SIG-M5 treated with dmso at 0.1 percent for 504 hours (cell line): ENCODE measurements at regions not wholly inside any gene's neighbourhood (a gene's known extent, or its start where the extent isn't known, plus 50 kb on each side); places are given as distances from the start of the nearest gene placed in this dataset.
"Not testable (repeated sequence)": the region's sequence is repeated elsewhere in the genome, so short reads cannot be mapped to it uniquely, and the experiment has no call there.

Source experiments
- DNase-seq: peaks from one replicate; lab custom pipeline; 2025; ENCODE audit not compliant: unreplicated experiment; lab: John Stamatoyannopoulos, UW

DNA sequence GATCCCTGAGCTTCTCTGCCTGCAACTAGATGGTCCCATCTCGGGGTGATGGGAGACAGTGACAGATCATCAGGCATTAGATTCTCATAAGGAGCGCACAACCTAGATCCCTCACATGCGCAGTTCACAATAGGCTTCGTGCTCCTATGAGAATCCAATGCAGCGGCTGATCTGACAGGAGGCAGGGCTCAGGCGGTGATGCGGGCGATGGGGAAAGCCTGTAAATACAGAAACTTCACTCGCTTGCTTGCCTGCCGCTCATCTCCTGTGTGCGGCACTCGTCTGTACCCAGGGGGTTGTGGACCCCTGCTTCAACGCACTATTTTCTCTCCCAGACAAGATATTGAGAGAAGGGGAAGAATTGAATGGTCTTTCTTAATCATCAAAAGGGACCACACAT, 473.9 kb downstream of the ZNF536 start:
- no peak for DNase-seq

DNA sequence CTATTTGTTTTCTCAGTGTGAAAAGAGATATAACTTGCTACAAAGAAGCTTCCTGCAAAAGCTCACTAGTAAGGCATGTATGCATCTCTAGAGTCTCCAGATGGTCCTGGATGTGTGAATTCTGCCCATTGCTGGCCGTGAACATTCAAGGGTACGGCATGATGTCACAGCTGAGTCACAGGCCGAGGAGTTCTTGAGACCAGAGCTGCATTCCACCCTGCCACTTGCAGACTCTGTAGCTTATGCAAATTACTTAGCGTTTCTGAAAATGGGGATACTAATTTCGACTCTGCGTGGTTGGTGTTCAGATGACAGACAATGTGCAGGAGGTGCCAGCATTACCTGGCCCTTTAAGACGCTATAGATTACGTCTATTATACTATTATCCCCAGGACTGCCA, 470.7 kb downstream of the ZNF536 start:
- DNase-seq = no peak

DNA sequence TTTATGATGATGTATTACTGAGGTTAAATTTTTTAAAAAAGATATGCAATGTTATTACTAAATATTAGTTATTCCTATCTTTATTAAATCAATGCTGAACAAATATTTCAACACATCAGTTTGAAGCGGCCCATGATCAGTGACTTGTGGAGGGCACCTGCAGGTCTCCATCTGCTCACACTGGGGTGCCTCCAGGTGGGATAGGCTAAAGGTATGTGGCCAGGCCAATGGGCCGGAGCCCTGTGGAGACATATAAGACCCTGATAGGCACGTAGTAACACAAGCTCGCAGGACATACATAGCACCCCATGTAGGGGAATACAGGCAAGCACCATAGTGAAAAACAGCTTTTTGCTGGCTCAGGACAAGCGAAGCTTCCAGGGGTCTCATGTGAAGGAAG, 469.8 kb downstream of the ZNF536 start:
- no peak for DNase-seq

DNA sequence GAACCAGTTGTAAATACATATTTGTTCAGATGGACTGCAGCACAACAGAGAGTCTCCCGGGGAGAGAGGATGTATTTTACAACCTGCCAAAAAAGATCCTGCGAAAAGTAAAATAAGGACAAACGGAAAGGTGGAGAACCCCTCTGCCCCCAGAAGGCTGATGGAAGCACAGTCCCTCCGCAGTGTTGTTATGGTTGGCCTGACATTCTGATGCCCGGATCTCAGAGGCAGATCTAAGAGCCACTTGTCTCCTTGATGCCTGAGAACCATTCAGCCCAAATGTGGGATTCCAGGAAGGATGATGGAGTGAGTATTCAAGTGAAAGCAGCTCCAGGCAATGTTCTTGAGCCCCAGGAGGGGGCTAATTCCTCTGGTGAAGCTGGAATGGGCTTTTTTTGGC, 458.7 kb downstream of the ZNF536 start:
- DNase-seq = no peak

DNA sequence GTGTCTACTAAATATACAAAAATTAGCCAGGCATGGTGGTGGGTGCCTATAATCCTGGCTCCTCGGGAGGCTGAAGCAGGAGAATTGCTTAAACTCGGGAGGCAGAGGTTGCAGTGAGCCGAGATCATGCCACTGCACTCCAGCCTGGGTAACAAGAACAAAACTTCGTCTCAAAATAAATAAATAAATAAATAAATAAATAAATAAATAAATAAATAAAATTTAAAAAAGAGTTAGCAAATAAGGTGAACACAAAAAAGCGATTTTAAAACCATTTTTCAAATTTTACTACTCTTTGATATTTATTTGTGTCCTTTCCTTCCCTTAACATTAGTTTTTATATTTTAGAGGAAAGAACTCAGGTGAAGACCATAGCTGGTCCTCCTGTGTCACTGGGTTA, 453.3 kb downstream of the ZNF536 start:
- not testable (repeated sequence) for DNase-seq

DNA sequence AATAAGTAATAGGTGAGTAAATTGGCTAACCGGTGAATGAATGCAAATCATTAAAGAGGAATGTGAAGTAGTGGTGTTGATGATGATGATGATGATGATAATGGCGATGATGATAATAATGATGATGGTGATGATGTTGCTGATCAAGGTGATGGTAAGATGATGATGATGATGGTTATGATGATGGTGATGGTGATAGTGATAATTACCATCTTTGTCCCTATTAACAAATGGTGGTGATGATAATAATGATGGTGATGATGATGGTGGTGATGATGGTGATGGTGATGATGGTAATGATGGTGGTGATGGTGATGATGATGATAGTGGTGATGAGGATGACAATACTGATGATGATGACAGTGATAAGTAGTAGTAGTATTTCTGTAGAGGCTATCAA, 452.6 kb downstream of the ZNF536 start:
- DNase-seq = no peak

DNA sequence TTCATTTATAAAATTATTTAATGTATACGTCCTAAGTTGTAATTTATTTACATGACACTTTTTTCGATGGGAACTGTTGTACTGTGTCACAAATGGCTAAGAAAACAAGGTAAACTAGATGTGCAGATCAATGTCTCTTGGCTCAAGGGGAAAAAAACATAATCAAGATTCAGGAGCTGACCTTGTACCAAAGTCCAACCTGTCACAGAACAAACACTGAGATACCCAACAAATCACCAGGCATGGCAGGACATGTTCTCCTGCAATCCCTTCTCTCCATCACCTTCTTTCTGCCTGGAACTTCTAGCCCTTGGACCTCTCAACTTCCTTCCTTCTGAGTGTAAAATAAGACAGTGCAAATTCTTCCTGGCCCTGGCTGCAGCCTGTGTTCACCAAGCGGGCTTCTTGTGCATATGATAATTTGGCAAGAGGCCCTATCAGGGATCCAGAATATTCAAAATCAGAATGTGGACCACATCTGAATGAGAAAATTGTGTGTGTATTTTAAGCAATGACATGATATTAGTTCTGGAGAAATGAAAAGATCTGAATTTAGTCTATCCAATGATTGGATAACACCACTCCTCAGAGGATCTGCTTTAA, 445.9 kb downstream of the ZNF536 start:
- no peak for DNase-seq

DNA sequence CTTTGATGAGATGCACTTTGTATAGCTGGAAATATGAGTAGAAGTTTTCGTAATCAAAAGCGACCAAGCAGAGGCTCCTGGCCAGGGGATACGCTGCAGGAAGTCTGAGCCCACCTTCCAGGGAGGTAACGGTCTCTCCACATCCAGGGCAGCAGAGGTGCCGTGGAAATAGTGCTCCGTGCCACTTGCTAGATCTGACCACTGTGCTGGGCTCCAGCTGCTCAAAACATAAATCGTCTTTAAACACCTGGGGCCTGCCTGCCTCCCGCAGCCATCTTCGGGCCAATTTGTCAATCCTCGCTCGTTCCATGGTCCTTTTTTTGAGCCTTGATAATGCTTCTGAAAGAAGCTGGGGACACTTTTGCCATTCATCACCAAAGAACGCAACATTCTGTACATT, 445.0 kb downstream of the ZNF536 start:
- no peak for DNase-seq

DNA sequence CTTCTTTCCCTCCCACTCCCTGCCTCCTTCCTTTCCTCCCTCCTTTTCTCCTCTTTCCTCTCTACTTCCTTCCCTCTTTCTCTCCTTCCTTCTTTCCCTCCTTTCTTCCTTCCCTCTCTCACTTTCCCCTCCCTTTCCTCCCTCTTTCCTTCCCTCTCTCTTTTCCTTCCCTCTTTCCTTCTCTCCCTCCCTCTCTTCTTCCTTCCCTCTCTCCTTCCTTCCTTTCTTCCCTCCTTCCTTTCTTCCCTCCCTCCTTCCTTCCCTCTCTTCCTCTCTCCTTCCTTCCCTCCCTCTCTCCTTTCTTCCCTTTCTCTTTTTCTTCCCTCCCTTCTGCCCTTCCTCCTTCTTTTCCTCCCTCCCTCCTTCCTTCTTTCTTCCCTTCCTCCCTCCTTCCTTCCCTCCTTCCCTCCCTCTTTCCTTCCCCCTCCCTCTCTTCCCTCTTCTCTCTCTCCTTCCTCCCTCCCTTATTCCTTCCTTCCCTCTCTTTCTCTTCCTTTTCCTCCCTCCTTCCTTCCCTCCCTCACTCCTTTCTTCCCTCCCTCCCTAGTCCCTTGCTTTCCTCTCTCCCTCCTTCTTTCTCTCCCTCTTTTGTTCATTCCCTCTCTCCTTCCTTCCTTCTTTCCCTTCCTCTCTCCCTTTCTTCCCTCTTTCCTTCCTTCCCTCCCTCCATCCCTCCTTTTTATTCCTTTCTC, 443.9 kb downstream of the ZNF536 start:
- no peak for DNase-seq

DNA sequence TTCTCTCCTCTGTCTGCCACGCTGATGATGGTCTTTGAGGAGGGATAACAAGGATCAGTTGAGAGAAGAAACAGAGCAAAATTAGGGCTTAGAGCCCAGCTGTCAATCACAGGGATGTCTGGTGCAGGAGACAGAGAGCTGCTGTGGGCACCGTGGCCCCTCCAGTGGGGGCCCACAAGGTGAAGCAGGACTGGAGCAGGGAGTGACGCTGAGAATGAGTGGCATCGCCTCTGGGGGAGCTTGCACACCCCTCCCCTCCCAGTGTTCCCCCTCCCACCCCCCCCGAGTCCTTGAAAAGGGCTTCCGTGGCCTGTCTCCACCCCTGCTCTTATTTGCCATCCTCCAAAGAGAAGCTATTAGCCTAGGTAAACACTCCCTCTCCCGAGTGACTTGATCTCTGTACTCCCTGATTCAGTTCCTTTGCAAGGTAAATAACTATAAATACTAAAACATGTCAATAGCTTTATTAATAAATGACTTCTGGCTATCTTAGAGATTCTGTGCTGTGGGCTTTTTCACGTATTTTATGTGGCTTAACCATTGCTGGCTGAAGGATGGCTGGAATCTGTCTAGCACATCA, 440.0 kb downstream of the ZNF536 start:
- DNase-seq = no peak

DNA sequence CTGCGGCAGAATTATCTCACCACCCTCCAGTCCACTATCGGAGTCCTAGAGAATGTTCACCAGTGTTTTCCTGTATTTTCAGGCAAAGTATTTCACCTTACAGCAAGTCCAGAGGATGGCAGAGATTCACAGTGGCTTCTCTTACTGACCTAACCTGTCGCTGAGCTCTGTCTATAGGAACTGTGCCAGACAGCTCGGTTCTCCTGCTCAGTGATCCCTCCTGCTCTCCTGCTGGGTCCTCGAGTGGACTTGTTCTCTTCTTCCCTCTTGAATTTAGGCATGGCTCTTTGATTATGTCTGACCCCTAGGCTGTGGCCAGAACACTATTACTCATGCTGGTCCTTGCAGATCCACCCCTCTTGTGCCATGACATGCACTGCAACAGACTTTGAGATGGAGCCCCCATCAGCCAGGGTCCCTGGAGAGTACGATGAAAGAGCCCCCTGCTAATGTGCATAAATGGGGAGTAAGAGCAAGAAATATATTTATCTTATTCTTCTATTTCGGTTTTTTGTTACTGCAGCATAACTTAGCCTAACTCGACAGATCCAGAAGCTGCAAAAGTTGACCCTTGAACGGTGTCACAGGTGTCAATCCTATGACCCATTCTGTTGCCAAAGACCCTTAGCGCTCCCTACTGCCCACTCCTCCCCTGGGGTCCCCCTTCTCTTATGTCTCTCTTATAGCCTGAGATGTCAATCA, 439.4 kb downstream of the ZNF536 start:
- DNase-seq = no peak

DNA sequence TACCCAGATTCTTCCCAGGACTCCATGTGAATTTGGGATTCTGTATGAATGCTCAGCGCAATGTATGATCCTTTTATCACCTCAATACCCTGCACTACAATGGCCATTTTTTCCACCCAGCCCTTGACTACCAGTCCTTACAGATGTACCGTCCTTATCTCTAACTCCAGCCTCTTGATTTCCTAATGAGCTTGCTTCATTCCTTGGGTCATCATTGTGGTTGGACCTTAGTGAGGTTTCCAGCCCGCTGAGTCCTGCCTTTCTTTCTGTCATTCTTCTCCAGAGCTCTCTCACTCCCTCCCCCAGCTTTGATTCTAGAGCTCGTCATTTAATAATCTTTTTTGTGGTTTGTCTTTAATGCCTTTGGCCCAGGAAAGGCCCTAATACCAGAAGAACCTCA, 438.5 kb downstream of the ZNF536 start:
- DNase-seq = no peak

DNA sequence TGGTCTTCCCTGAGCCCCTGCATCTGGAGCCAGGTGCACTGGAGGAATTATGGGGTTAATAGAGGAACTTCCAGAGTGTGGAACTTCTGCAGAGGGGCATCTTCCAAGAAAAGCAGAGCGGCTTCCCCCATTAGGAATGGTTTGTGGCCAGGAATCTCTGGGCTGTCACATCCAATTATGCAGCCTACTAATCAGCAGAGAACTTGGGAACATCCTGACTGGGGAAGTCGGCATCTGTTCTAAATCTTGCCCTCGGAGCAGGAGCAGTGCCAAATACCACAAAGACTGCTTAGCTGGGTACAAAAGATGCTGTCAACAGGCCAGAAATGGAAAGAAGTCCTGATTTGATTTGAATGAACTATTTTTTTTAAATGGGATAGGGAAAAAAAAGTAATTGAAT, 435.1 kb downstream of the ZNF536 start:
- no peak for DNase-seq

DNA sequence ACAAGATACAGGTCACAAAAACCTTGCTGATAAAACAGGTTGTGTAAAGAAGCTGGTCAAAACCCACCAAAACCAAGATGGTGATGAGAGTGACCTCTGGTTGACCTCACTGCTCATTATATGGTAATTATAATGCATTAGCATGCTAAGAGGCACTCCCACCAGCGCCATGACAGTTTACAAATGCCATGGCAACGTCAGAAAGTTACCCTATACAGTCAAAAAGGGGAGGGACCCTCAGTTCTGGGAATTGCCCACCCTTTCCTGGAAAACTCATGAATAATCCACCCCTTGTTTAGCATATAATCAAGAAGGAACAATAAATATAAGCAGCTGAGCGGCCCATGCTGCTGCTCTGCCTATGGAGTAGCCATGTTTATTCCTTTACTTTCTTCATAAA, 434.1 kb downstream of the ZNF536 start:
- DNase-seq = no peak

DNA sequence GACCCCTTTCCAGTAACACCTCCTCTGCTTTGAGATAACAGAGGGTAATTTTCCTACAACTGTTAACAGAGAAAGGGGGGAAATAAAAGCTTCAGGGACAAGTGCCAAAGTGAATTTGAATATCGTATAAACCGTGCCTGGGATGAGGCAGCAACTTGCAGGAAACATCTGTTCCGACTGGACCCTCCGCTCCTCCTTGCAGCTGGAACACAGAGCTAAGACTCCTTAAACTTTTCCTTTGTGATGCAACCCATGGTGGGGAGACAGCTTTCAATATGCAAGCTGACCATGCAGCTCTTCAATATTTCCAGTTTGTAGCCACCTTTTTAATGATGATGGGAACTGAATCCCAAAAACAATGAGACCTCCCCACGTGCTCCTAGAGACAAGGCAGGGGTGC, 432.6 kb downstream of the ZNF536 start:
- DNase-seq = no peak

DNA sequence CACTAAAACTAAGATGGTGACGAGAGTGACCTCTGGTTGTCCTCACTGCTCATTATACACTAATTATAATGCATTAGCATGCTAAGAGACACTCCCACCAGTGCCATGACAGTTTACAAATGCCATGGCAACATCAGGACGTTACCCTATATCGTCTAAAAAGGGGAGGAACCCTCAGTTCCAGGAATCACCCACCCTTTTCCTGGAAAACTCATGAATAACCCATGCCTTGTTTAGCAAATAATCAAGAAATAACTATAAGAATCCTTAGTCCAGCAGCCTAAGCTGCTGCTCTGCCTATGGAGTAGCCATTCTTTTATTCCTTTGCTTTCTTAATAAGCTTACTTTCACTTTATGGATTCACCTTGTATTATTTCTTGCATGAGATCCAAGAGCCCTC, 432.1 kb downstream of the ZNF536 start:
- DNase-seq = not testable (repeated sequence)

DNA sequence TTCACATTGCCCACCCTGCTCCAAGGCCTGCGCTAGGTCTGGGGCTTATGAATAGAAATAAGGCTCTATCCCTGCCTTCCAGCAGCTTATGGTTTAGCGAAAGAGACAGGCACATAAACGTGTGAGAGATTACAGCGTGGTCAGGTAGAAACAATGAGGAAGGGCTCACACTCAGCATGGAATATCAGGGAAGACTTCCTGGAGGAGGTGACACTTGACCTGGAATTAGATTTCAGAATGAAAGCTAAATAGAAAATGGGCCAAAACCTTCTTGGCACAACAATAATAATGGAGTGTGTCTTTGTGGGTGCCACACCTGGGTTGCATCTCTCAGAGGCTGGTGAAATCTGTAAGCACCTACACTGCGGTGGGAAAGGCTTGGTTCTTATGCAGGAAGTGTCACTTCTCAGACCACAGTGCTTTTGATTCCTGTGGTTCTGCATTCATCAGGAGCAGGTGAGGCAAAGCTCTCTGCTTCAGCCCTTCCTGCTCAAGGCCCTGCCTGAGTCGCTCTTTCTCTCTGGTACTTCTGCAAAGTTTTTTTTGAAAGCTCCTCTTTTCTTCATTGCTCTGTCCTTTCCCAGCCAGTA, 430.3 kb downstream of the ZNF536 start:
- DNase-seq = no peak

DNA sequence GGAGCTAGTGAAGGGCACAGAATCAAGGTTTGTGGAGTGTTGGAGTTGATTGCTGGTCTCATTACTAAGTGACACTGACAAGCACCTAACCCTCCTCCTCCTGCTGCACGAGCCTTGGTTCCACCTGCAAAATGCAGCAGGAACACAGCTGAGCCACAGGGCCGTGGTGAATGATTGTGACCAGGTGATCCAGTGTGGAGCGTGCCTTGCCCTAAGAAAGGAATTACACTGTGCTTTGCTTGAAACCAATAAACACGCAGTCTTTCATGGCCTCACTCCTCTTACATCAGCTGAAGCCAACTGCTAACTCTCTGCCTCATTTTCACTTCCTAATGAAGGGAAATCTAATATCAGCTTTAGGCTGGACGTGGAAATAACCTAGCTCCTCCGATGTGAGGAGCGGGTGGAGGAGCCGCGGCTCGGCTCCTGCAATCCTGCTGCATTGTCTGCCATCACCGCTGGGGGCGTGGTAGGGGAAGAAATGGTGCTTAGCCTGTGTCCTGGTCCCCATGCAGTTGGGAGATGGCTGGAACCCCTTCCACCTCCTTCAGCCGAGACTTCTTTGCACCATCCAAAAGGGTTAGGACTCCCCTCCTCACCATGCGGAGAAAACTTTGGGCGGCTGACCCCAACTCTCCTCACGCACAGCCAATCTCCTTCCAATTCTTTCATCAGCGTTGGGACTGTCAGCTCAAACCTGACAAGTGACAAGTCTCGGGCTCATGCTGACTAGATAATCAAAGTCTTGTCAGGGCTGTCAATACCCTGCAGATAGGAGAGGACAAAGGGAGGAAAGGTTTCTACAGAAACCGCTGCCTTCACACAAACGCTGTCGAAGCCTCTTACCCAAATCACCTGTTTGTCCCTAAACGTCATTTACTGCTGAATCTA, 427.9 kb downstream of the ZNF536 start:
- DNase-seq = peak; percentile 4

DNA sequence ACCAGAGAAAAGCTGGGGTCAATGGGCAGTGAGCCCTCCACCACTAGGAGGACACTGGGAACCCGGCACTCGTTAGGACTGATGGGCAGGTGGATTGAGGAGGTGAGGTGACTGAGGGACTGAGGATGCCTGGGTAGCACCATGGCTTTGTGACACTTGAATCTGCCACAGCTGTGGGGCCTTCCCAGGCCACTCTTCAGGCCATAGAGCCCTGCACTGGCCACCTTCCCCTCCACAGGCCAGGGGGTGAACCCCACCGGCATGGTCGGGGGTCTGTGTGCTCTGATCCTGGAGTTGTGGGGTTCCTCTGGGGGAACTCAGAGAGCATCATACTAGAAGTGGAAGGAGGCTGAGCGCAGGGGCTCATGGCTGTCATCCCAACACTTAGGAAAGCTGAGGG, 423.5 kb downstream of the ZNF536 start:
- DNase-seq = no peak

DNA sequence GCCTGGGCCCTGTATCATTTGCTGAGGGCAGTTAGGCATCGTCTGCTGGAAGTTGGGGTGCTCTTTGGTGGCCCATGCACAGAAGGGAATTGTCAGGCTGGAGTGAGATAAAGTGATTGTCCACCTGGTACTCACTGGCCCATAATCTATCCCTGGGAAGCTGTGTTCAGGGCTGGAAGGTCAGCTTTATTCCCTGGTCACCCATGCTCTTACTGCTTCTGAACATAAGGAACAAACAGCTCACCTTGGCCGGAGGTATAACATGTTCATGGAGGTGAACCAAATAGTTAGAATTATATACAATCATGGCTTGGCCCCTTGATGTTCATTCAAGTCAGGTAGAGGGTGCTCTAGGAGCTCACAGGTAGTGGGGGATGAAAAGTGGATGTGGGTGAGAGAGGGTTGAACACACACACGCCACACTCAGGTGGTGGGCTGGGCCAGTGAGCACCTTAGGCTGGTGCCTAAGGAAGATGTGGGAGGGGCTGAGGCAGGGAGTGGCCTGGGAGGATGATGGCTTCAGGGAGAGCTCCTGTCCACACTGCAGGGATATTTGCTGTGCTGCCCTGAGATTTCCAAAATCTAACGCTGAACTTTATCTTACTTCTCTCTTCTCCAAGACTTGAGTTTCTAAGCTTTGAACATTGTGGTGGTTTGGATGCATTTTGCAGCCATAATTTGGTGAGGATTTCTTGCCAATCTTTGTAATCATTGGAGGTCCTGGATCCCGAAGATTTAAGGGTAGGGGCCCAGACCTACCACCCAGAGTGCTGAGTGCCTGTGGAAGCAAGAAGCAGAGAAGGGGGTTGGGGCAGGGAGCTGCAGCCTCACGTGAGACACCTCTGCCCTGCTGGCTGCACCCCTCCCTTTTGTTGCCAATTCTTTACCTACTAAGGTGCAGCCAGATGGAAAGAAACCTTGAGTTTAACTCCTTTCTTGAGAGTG, 420.6 kb downstream of the ZNF536 start:
- no peak for DNase-seq
